ENCODE measurements at regions not wholly inside any gene's neighbourhood (a gene's known extent, or its start where the extent isn't known, plus 50 kb on each side); places are given as distances from the start of the nearest gene placed in this dataset.

DNA sequence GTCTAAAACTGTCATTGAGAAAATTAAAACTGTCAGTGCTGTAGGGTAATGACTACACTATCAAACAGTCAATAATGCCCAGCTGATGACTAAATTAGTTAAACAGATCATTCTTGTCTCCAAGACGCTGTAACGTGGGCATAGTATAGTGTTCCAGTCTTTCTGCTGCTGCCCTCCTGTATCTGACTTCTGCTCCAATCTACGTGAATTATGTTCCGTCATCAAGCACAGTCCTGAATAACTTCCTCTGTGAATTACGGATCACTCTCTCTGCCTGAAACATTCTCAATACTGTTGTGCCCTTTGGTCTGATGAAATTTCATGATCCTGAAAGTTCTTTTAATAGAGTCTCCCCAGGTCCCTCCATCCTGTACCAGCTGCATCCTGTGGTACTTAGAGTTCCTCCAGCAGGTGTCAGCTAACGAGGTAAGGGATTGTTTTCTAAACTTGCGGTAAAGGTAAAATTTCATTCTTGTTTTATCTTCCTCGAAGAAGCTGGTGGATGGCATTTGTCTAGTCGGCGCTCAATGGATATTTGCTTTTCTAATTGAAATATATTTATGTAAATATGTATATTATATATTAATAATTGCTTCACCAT is 393.5 kb upstream of the ADARB2 start (continued):
- TF ChIP-seq, protein P1, sequence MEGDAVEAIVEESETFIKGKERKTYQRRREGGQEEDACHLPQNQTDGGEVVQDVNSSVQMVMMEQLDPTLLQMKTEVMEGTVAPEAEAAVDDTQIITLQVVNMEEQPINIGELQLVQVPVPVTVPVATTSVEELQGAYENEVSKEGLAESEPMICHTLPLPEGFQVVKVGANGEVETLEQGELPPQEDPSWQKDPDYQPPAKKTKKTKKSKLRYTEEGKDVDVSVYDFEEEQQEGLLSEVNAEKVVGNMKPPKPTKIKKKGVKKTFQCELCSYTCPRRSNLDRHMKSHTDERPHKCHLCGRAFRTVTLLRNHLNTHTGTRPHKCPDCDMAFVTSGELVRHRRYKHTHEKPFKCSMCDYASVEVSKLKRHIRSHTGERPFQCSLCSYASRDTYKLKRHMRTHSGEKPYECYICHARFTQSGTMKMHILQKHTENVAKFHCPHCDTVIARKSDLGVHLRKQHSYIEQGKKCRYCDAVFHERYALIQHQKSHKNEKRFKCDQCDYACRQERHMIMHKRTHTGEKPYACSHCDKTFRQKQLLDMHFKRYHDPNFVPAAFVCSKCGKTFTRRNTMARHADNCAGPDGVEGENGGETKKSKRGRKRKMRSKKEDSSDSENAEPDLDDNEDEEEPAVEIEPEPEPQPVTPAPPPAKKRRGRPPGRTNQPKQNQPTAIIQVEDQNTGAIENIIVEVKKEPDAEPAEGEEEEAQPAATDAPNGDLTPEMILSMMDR (IDR thresholded peaks at IDR 0.05; ENCODE audit: low read depth, low read length, missing input control): no peak
- TF ChIP-seq EGR1 (IDR thresholded peaks at IDR 0.05; ENCODE audit: low read depth in 2 of 2): no peak
- no peak for TF ChIP-seq TAF1 (conservative IDR thresholded peaks at IDR 0.05)
- no peak for TF ChIP-seq NR2F2 (IDR thresholded peaks at IDR 0.05)
- TF ChIP-seq YY1 (IDR thresholded peaks at IDR 0.05): no peak
- no peak for TF ChIP-seq SP1 (IDR thresholded peaks at IDR 0.05)

DNA sequence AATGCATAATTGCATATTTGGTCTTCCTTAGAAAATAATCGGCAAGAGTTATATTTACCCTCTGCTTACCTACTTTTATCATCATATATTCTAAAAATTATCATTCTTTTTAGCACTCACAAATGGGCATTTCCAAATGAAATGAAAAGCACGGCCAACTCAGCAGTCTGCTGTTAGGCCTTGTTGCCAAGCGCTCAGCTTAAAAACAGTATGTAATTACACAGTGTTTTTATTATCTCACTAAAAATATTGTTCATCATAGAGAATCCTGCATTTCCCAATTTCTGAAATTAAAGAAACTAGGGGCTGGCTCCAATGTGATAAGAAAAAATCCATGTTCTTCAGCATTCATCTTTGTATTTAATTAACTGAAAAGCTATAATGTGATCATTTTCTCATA is 391.7 kb upstream of the ADARB2 start:
- H3K27me3 ChIP-seq (ENCODE audit: control insufficient read depth in 4 of 4, insufficient read depth in 4 of 4, low read length in 3 of 4): no peaks in the 10 kb centered on the region
- no peak overlapping the region for H3K9ac ChIP-seq (ENCODE audit: low read depth in 1 of 2, low read length in 2 of 2)
- no peaks in the 10 kb centered on the region for H3K36me3 ChIP-seq (ENCODE audit: control insufficient read depth in 4 of 4, insufficient read depth in 3 of 4, low read depth in 1 of 4, low read length in 3 of 4)
- H3K4me1 ChIP-seq (ENCODE audit: control insufficient read depth in 4 of 4, insufficient read depth in 4 of 4, low read length in 3 of 4): no peaks in the 10 kb centered on the region
- DNase-seq (ENCODE audit: low spot score): no peak
- TF ChIP-seq TAF1 (conservative IDR thresholded peaks at IDR 0.05): no peak
- TF ChIP-seq, protein P2, sequence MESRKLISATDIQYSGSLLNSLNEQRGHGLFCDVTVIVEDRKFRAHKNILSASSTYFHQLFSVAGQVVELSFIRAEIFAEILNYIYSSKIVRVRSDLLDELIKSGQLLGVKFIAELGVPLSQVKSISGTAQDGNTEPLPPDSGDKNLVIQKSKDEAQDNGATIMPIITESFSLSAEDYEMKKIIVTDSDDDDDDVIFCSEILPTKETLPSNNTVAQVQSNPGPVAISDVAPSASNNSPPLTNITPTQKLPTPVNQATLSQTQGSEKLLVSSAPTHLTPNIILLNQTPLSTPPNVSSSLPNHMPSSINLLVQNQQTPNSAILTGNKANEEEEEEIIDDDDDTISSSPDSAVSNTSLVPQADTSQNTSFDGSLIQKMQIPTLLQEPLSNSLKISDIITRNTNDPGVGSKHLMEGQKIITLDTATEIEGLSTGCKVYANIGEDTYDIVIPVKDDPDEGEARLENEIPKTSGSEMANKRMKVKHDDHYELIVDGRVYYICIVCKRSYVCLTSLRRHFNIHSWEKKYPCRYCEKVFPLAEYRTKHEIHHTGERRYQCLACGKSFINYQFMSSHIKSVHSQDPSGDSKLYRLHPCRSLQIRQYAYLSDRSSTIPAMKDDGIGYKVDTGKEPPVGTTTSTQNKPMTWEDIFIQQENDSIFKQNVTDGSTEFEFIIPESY (IDR thresholded peaks at IDR 0.05): no peak
- no peak overlapping the region for H3K4me3 ChIP-seq (ENCODE audit: low read depth in 1 of 3, low read length in 3 of 3)
- H3K27ac ChIP-seq (ENCODE audit: low read depth in 1 of 2, low read length in 2 of 2): no peak overlapping the region
- no peaks in the 10 kb centered on the region for H3K9me3 ChIP-seq (ENCODE audit: control insufficient read depth in 4 of 4, low read length in 3 of 4)
- WGBS: 92% methylated on average over 3 of the region's 3 CpGs

DNA sequence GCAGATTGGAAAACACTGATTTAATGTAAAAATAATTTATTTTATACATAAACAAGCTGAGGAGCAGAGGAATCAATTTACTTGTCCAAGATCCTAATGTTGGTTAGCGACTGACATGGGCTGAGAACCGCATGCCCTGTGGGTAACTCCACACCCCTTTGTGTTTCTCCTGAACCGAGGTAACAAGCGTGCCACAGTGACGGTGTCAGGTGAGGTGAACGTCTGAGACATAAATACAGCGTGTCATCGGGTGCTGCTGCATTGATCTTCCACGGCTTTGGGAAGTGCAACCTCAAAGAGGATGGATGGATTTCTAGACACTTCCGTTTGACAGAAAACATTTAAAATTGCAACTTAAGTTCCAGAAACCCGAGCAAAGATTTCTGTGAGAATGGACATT is 386.8 kb upstream of the ADARB2 start:
- WGBS: 88% methylated on average over 11 of the region's 11 CpGs
- no peak overlapping the region for H3K4me3 ChIP-seq (ENCODE audit: low read depth in 1 of 3, low read length in 3 of 3)
- no peak overlapping the region for H3K27ac ChIP-seq (ENCODE audit: low read depth in 1 of 2, low read length in 2 of 2)
- TF ChIP-seq, protein P1 (IDR thresholded peaks at IDR 0.05; ENCODE audit: low read depth, low read length, missing input control): no peak
- TF ChIP-seq HNF4A (conservative IDR thresholded peaks at IDR 0.05): no peak
- no peak for TF ChIP-seq HNF4G (IDR thresholded peaks at IDR 0.05)
- TF ChIP-seq GABPA (IDR thresholded peaks at IDR 0.05 in 1 of 2, conservative IDR thresholded peaks at IDR 0.05 in 1 of 2): no peak
- TF ChIP-seq, protein P2 (IDR thresholded peaks at IDR 0.05): no peak
- no peak for TF ChIP-seq YY1 (IDR thresholded peaks at IDR 0.05)
- TF ChIP-seq, protein P3, sequence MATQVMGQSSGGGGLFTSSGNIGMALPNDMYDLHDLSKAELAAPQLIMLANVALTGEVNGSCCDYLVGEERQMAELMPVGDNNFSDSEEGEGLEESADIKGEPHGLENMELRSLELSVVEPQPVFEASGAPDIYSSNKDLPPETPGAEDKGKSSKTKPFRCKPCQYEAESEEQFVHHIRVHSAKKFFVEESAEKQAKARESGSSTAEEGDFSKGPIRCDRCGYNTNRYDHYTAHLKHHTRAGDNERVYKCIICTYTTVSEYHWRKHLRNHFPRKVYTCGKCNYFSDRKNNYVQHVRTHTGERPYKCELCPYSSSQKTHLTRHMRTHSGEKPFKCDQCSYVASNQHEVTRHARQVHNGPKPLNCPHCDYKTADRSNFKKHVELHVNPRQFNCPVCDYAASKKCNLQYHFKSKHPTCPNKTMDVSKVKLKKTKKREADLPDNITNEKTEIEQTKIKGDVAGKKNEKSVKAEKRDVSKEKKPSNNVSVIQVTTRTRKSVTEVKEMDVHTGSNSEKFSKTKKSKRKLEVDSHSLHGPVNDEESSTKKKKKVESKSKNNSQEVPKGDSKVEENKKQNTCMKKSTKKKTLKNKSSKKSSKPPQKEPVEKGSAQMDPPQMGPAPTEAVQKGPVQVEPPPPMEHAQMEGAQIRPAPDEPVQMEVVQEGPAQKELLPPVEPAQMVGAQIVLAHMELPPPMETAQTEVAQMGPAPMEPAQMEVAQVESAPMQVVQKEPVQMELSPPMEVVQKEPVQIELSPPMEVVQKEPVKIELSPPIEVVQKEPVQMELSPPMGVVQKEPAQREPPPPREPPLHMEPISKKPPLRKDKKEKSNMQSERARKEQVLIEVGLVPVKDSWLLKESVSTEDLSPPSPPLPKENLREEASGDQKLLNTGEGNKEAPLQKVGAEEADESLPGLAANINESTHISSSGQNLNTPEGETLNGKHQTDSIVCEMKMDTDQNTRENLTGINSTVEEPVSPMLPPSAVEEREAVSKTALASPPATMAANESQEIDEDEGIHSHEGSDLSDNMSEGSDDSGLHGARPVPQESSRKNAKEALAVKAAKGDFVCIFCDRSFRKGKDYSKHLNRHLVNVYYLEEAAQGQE (IDR thresholded peaks at IDR 0.05): no peak
- no peak for TF ChIP-seq JUND (IDR thresholded peaks at IDR 0.05)
- TF ChIP-seq EGR1 (IDR thresholded peaks at IDR 0.05; ENCODE audit: low read depth in 2 of 2): no peak
- TF ChIP-seq TAF1 (conservative IDR thresholded peaks at IDR 0.05): no peak
- no peak for TF ChIP-seq NR2F2 (IDR thresholded peaks at IDR 0.05)
- TF ChIP-seq FOXA1 (IDR thresholded peaks at IDR 0.05): no peak
- TF ChIP-seq, protein P4, sequence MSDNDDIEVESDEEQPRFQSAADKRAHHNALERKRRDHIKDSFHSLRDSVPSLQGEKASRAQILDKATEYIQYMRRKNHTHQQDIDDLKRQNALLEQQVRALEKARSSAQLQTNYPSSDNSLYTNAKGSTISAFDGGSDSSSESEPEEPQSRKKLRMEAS (IDR thresholded peaks at IDR 0.05): no peak
- TF ChIP-seq FOXA2 (IDR thresholded peaks at IDR 0.05): no peak
- no peak for TF ChIP-seq RXRA (IDR thresholded peaks at IDR 0.05)
- TF ChIP-seq RAD21 (IDR thresholded peaks at IDR 0.05): no peak
- no peaks in the 10 kb centered on the region for H3K4me1 ChIP-seq (ENCODE audit: control insufficient read depth in 4 of 4, insufficient read depth in 4 of 4, low read length in 3 of 4)
- no peak for DNase-seq (ENCODE audit: low spot score)
- H3K9me3 ChIP-seq (ENCODE audit: control insufficient read depth in 4 of 4, low read length in 3 of 4): no peaks in the 10 kb centered on the region
- no peaks in the 10 kb centered on the region for H3K27me3 ChIP-seq (ENCODE audit: control insufficient read depth in 4 of 4, insufficient read depth in 4 of 4, low read length in 3 of 4)
- no peak overlapping the region for H3K9ac ChIP-seq (ENCODE audit: low read depth in 1 of 2, low read length in 2 of 2)
- H3K36me3 ChIP-seq (ENCODE audit: control insufficient read depth in 4 of 4, insufficient read depth in 3 of 4, low read depth in 1 of 4, low read length in 3 of 4): no peaks in the 10 kb centered on the region
